GM10266 (cell line): ENCODE measurements at regions not wholly inside any gene's neighbourhood (a gene's known extent, or its start where the extent isn't known, plus 50 kb on each side); places are given as distances from the start of the nearest gene placed in this dataset.
"Not testable (repeated sequence)": the region's sequence is repeated elsewhere in the genome, so short reads cannot be mapped to it uniquely, and the experiment has no call there.

Source experiments
- DNase-seq: peaks from one replicate; pipeline ENCODE4 v3.0.0; 2012; ENCODE audit errors: extremely low spot score
- TF ChIP-seq, protein P1 (sequence below): IDR thresholded peaks from 2 replicates; pipeline ENCODE4 v1.5.1; 2012; ENCODE audit warnings: mild to moderate bottlenecking, low read depth; ENCODE audit not compliant: control insufficient read depth, insufficient read depth; ENCODE audit errors: missing control alignments

DNA sequence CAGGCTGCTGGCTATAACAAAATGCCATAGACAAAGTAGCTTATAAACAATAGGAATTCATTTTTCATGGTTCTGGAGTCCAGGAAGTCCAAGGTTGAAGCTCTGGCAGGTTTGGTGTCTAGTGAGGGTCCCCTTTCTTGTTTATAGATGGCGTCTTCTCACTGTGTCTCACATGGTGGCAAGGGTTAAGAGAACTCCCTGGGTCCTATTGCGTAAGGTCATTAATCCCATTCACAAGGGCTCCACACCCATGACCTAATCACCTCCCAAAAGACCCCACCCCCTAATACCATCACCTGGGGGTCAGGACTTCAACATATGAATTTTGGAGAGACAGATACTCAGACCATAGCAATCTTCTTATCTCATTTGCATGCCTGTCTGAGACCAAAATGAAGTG, 108.9 kb upstream of the USP25 start:
- TF ChIP-seq, protein P1, sequence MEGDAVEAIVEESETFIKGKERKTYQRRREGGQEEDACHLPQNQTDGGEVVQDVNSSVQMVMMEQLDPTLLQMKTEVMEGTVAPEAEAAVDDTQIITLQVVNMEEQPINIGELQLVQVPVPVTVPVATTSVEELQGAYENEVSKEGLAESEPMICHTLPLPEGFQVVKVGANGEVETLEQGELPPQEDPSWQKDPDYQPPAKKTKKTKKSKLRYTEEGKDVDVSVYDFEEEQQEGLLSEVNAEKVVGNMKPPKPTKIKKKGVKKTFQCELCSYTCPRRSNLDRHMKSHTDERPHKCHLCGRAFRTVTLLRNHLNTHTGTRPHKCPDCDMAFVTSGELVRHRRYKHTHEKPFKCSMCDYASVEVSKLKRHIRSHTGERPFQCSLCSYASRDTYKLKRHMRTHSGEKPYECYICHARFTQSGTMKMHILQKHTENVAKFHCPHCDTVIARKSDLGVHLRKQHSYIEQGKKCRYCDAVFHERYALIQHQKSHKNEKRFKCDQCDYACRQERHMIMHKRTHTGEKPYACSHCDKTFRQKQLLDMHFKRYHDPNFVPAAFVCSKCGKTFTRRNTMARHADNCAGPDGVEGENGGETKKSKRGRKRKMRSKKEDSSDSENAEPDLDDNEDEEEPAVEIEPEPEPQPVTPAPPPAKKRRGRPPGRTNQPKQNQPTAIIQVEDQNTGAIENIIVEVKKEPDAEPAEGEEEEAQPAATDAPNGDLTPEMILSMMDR = no peak

DNA sequence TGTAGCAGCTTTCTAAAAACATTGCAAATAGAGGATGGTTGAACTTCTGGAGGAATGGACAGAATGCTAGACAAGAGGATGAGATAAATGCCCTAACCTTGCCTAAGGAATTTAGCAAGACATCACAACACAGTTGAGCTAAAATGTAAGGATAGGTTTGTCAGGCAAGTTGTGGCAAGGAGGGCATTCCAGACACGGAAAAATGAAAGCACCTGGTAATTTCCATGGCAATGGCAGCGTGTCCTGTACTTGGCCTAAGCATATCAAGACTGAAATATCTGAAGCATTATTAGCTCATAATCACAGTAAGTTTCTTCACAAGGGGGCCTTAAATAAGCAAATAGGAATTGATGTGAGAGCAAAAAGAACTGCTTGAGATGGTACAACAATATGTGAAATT, 105.1 kb upstream of the USP25 start:
- DNase-seq = no peak
- TF ChIP-seq, protein P1 = no peak

More for the DNA sequence above, 108.9 kb upstream of the USP25 start:
- DNase-seq = no peak

GRCh38 chr21:15625363-15625762, 104.4 kb upstream of the USP25 start:
- TF ChIP-seq, protein P1 = no peak
- no peak for DNase-seq

DNA sequence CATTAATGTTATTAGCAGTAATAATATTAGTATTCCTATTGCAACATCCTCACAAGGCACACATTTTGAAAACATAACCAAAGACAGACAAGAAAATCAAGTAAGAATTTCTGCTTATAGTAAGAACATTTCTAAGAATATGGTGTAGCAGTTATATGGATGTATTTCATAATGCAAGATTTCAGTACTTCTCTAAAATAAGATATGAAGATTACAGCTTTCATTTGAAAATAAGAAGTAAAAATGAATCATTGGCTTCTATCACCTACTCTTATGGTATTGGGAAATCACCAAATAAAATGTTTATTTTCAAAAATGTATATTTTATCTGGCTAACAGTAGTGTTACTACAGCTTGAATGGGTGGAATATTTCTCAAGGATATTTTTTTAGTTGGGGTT, 103.8 kb upstream of the USP25 start:
- DNase-seq = no peak
- TF ChIP-seq, protein P1 = no peak

- TF ChIP-seq, protein P1 = no peak
These were observed 102.8 kb upstream of the USP25 start for GRCh38 chr21:15627011-15627410.

DNA sequence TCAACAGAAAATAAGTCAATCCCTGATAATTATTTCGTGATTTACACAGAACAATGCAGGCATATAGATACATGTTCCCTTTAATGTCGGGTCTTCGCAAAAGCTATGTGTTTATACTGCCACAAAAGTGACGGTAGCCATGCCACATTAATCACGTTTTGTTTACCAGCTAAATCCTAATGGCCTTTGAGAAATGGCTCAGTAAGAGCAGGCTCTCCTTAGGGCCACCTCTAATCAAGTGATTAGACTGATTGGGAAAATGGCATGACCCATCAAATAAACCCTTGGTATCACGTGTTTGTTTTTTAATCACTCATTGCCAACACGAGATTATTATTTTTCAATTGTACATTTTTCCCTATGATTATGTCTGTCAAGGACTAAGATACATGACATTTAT, 102.0 kb upstream of the USP25 start:
- no peak for DNase-seq
- TF ChIP-seq, protein P1 = no peak

More at GRCh38 chr21:15627011-15627410, 102.8 kb upstream of the USP25 start:
- no peak for DNase-seq

GRCh38 chr21:15631342-15631741, 98.4 kb upstream of the USP25 start:
- TF ChIP-seq, protein P1 = no peak
- DNase-seq = no peak

DNA sequence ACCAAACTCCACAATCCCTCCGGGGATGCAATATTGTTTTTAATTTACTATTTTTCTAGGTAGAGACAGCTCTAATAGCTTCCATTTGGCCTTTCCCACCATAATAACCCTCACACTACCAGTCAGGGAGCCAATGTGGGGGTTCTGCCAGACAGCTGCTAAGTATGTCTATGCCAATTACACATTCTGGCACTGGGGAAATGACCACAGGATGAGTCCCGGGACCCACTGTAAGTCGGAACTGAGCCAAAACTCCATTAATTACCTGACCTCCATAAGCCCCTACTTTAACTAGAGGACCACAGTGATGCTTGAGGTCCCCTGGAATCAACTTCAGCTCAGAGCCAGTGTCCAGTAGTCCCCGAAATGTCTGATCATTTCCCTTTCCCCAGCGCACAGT, 95.2 kb upstream of the USP25 start:
- not testable (repeated sequence) for DNase-seq
